Activated naive CD4-positive, alpha-beta T cell treated with anti-CD3 and anti-CD28 coated beads for 36 hours (primary cell): ENCODE measurements at regions not wholly inside any gene's neighbourhood (a gene's known extent, or its start where the extent isn't known, plus 50 kb on each side); places are given as distances from the start of the nearest gene placed in this dataset.
"Not testable (repeated sequence)": the region's sequence is repeated elsewhere in the genome, so short reads cannot be mapped to it uniquely, and the experiment has no call there.

ENCODE experiments used
- CTCF ChIA-PET: fragments of 350-600 bp; sonication (Branson Sonifier 250); formaldehyde crosslinking; loops from one replicate; lab custom pipeline; 2021; ENCODE audit warnings: antibody characterized with exemption; lab: Charles Lee
- DNase-seq: peaks from one replicate; pipeline ENCODE4 v3.0.0-alpha.2; 2020
- H3K27ac Mint-ChIP-seq: one replicate; pipeline ENCODE4 v1.8.0; 2021; ENCODE audit warnings: mild to moderate bottlenecking, mixed read lengths
- H3K27me3 Mint-ChIP-seq: one replicate; pipeline ENCODE4 v1.8.0; 2021; ENCODE audit warnings: low read depth, mixed read lengths
- H3K36me3 Mint-ChIP-seq: one replicate; pipeline ENCODE4 v1.8.0; 2021; ENCODE audit warnings: low read depth, mixed read lengths
- H3K4me1 Mint-ChIP-seq: one replicate; pipeline ENCODE4 v1.8.0; 2021; ENCODE audit warnings: low read depth, mixed read lengths
- H3K4me3 Mint-ChIP-seq: one replicate; pipeline ENCODE4 v1.8.0; 2021; ENCODE audit warnings: mild to moderate bottlenecking, moderate library complexity, mixed read lengths
- H3K9me3 Mint-ChIP-seq: one replicate; pipeline ENCODE4 v1.8.0; 2021; ENCODE audit warnings: mixed read lengths
- intact Hi-C: fragments of 100-400 bp; cut with micrococcal nuclease; formaldehyde crosslinking; loops from one replicate; pipeline ENCODE4 v1.15.1; 2023

DNA sequence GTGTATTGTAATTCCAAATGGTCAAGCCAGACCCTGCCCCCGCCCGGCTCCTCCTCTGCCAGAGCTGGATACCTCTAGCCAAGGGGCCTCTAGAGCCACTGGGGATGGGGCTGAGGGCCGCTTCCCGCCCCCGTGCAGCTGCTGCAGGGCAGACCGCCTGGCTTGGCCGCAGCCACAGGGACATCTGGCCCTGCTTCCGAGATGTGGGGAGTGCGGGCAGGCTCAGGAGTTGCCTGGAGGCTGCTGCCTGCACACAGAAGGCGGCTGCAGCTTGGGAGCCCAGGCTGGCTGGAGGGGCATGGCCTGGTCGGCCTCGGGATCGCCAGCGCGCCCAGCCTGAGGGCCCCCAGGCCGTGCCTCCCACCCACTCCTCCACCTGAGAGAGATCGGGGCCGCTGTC lies 79.9 kb upstream of the ZNG1F start:
- CTCF ChIA-PET, H3K27me3 Mint-ChIP-seq, H3K36me3 Mint-ChIP-seq, H3K4me3 Mint-ChIP-seq, H3K9me3 Mint-ChIP-seq, DNase-seq, intact Hi-C loops, H3K27ac Mint-ChIP-seq, H3K4me1 Mint-ChIP-seq: not testable (repeated sequence)

DNA sequence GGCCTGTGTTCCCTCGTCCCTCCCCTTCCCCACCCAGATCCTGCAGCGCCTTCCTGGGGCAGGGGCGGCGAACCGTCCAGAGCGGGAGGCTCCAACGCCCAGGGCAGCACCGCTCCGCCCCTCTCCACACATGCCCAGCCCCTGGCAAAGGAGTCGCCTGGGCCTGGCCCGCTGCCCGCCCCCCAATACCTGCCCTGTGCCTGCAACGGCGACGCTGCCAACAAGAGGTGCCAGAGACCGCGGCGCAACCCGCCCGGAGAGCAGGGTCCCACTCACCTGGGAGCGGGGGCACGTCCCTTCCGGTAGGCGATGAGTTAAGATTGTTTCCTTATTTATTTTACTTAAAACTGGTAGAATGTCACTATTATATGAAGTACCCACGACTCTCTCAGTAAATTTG lies 77.5 kb upstream of the ZNG1F start:
- H3K4me3 Mint-ChIP-seq, CTCF ChIA-PET, H3K4me1 Mint-ChIP-seq, H3K27ac Mint-ChIP-seq, DNase-seq, intact Hi-C loops, H3K27me3 Mint-ChIP-seq, H3K9me3 Mint-ChIP-seq, H3K36me3 Mint-ChIP-seq: not testable (repeated sequence)

DNA sequence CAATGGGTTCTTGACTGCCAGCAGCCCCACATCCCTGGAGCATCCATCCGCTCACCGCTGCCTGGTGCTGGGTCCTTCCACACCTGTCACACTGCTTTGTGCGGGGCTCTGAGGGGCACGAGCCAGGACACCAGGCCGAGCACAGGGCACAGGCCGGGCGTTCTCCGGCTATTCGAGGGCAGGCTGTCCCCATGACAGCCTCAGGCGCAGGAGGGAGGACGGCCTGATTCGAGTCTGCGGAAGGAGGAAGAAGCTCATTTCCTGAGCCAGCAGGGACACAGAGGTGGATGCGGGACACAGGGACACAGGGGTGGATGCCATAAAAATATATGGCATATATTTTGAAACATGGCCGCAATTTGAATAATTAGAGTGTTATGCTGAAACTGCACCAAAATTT lies 76.9 kb upstream of the ZNG1F start:
- H3K4me1 Mint-ChIP-seq, H3K4me3 Mint-ChIP-seq, H3K27ac Mint-ChIP-seq, DNase-seq, H3K36me3 Mint-ChIP-seq, CTCF ChIA-PET, H3K9me3 Mint-ChIP-seq, intact Hi-C loops, H3K27me3 Mint-ChIP-seq: not testable (repeated sequence)

DNA sequence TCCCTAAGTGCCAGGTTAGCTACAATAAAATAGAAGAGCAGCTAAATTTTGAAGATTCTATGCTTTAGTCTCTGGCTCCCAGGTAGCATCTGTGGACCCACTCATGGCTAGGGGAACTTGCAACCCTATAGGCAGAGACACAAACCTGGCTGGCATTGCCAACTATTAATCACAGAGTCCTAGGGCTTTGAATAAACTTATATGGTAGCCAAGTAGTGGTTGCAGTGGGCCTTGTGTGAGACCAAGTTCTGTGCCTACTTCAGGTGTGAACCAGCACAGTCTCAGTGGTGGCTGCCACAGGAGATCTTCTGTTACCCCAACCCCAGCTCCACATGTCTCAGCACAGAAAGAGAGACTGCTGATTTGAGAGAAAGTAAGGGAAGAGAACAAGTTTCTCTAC lies 62.9 kb upstream of the ZNG1F start:
- intact Hi-C loops, result not testable (repeated sequence)

DNA sequence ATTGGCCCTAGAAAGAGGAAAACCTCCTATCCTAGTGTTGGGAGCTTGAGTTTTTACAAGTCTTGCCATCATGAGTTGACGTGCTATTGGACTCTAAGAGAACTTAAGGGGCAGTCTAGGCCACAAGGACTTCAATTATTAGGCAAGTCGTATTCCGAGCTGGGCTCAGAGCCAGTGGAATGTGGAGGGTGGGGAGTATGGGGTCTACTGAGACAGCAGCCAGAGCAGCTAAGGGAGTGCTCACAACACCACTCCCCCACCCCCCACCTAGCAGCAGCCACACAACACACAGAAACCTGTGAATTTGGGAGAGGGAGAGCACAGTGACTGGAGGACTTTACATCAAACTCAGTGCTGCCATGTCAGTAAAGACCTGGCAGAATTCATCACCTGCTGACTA lies 62.0 kb upstream of the ZNG1F start:
- intact Hi-C loops, H3K27me3 Mint-ChIP-seq, H3K4me3 Mint-ChIP-seq, CTCF ChIA-PET, H3K4me1 Mint-ChIP-seq, H3K27ac Mint-ChIP-seq, H3K36me3 Mint-ChIP-seq, DNase-seq, H3K9me3 Mint-ChIP-seq: not testable (repeated sequence)

More for the DNA sequence above, 62.9 kb upstream of the ZNG1F start:
- H3K4me3 Mint-ChIP-seq, H3K4me1 Mint-ChIP-seq, H3K36me3 Mint-ChIP-seq, H3K27me3 Mint-ChIP-seq, H3K9me3 Mint-ChIP-seq, H3K27ac Mint-ChIP-seq, CTCF ChIA-PET, DNase-seq: not testable (repeated sequence)

DNA sequence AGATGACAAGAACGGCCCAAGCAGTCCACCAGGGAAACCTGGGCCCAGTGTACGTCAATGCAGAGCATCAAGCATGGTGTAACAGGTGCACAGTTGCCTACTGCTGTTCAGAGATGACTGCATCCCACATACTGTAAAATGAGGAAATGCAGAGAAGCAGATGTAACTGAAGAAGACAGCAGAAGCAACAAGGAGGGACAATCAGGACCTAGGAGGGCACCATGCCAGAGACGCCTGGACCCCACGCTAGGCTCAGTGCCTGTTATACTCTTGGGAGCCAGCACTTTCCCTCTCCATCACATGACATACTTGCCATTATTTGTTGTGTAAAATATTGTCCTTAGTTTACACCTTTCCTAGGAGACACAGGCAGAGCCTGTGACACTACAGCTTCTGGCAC lies 57.6 kb upstream of the ZNG1F start:
- DNase-seq, H3K9me3 Mint-ChIP-seq, H3K27ac Mint-ChIP-seq, H3K27me3 Mint-ChIP-seq, H3K36me3 Mint-ChIP-seq, intact Hi-C loops, H3K4me1 Mint-ChIP-seq, CTCF ChIA-PET, H3K4me3 Mint-ChIP-seq: not testable (repeated sequence)
